ENCODE measurements at regions not wholly inside any gene's neighbourhood (a gene's known extent, or its start where the extent isn't known, plus 50 kb on each side); places are given as distances from the start of the nearest gene placed in this dataset.

- H3K27ac Mint-ChIP-seq = no peak overlapping the region
- H3K9me3 Mint-ChIP-seq = no peaks in the 10 kb centered on the region
- H3K4me1 Mint-ChIP-seq = no peaks in the 10 kb centered on the region
- H3K27me3 Mint-ChIP-seq = peaks cover 3% of the 10 kb centered on the region
- H3K4me3 Mint-ChIP-seq = no peak overlapping the region
- no peak for DNase-seq
- no peaks in the 10 kb centered on the region for H3K36me3 Mint-ChIP-seq (ENCODE audit: low read depth)
- ATAC-seq = no peak
Observed at GRCh38 chr12:125406131-125406530, 340.9 kb downstream of the AACS start.

- no peak for ATAC-seq
- Mint-ChIP-seq H3K4me1 (no peaks in the 10 kb centered on the region), H3K27me3 (no peaks in the 10 kb centered on the region), H3K9me3 (no peaks in the 10 kb centered on the region), H3K4me3 (no peak overlapping the region), H3K36me3 (ENCODE audit: low read depth) (no peaks in the 10 kb centered on the region), H3K27ac (no peak overlapping the region)
- DNase-seq = no peak
Observed at GRCh38 chr12:125408718-125409117, 343.5 kb downstream of the AACS start.

DNA sequence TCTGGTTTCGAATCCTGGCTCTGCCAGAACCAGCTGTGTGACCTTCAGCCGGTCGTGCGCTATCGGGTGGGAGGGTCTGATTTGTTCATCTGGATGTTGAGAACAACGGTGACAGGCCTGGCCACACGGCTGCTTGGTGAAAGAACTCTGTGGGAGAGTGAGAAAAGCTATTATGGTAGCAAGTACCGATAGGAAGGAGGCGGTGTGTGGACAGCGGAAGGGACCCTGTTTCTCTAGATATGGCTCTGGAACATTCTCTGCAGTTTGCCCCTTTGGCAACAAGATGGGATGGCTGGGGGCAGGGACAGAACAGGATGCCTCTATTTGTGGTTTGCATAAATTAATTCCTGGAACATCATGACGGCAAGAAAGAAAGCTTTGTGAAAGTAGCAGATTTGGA is 347.3 kb downstream of the AACS start:
- no peaks in the 10 kb centered on the region for H3K36me3 Mint-ChIP-seq (ENCODE audit: low read depth)
- no peaks in the 10 kb centered on the region for H3K9me3 Mint-ChIP-seq
- no peaks in the 10 kb centered on the region for H3K27me3 Mint-ChIP-seq
- H3K4me1 Mint-ChIP-seq = no peaks in the 10 kb centered on the region
- no peak overlapping the region for H3K27ac Mint-ChIP-seq
- no peak overlapping the region for H3K4me3 Mint-ChIP-seq
- DNase-seq (no peak), ATAC-seq (no peak)

DNA sequence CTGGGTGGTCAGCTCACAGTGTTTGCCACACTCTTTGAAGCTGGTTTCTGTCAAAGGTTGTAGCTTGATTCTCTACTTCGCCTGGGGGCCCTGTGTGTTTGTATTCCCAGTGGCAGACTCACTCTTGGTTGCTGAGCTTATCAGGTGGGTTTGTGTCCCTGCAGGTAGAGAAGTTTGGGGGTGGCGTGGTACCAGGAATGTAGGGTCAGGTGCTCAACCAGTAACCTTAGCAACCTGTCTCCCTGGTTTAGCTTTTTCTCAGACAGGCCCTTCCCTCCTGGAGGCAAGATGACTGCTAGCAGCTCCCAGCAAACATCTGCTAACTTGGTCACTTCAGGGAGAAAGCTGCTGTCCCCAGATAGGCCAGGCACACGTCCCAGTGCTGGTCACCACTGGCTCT is 352.2 kb downstream of the AACS start:
- ATAC-seq = no peak
- Mint-ChIP-seq H3K4me1 (no peaks in the 10 kb centered on the region), H3K4me3 (no peak overlapping the region), H3K27ac (no peak overlapping the region), H3K27me3 (no peaks in the 10 kb centered on the region), H3K36me3 (ENCODE audit: low read depth) (no peaks in the 10 kb centered on the region), H3K9me3 (peaks cover 13% of the 10 kb centered on the region)
- no peak for DNase-seq

DNA sequence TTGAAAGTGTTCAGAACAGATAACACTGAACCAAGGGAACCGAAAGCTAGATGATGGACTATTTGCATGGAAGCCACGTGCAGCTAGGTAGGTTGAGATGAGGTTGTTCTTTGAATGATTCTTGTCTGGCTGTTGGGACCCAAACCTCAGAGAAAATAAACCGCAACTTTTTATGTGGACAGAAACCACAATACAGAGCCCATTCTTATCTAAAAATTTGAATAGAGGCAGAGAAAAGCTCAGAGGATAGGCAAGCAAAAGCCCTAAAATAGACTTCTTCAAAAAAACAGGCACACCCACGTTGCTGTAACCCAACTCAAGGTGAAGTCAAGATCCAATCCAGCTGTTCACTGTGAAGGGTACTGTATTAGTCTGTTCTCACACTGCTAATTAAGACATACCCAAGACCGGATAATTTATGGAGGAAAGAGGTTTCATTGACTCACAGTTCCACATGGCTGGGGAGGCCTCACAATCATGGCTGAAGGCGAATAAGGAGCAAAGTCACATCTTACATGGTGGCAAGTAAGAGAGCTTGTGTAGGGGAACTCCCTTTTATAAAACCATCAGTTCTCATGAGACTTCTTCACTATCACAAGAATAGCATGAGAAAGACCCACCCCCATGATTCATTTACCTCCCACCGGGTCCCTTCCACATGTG is 353.8 kb downstream of the AACS start:
- Mint-ChIP-seq H3K27ac (no peak overlapping the region), H3K9me3 (peaks cover 13% of the 10 kb centered on the region), H3K36me3 (ENCODE audit: low read depth) (no peaks in the 10 kb centered on the region), H3K27me3 (no peaks in the 10 kb centered on the region), H3K4me1 (no peaks in the 10 kb centered on the region), H3K4me3 (no peak overlapping the region)
- no peak for DNase-seq
- ATAC-seq = no peak

DNA sequence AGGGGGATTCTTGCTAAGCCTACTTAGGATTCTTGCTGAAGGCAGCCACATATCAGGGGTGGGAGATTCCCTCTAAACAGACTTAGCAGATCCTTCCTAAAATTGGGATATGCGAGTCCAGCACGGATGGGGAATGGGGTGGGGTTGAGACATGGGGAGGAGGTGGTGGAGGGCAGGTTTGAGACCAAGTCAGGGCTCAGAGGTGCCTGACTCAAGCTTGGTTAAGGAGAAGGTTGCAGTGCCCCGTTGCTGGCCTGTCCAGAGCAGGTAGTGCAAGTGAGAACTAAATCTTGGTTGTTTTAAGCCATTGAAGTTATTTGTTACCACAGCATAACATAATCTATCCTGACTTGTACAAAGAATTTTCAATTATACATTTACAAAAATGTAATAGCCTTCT is 359.7 kb downstream of the AACS start:
- no peak for DNase-seq
- no peaks in the 10 kb centered on the region for H3K4me1 Mint-ChIP-seq
- H3K27ac Mint-ChIP-seq = no peak overlapping the region
- ATAC-seq = no peak
- no peaks in the 10 kb centered on the region for H3K36me3 Mint-ChIP-seq (ENCODE audit: low read depth)
- no peak overlapping the region for H3K4me3 Mint-ChIP-seq
- H3K27me3 Mint-ChIP-seq = peaks cover 1% of the 10 kb centered on the region
- H3K9me3 Mint-ChIP-seq = peaks cover 13% of the 10 kb centered on the region

GRCh38 chr12:125431516-125431915 is 366.3 kb downstream of the AACS start:
- Mint-ChIP-seq H3K9me3 (peaks cover 3% of the 10 kb centered on the region), H3K36me3 (ENCODE audit: low read depth) (no peaks in the 10 kb centered on the region), H3K4me1 (no peaks in the 10 kb centered on the region), H3K4me3 (no peak overlapping the region), H3K27me3 (no peaks in the 10 kb centered on the region), H3K27ac (no peak overlapping the region)
- no peak for DNase-seq
- ATAC-seq = no peak

- H3K4me1 Mint-ChIP-seq = no peaks in the 10 kb centered on the region
- H3K4me3 Mint-ChIP-seq = no peak overlapping the region
- no peaks in the 10 kb centered on the region for H3K27me3 Mint-ChIP-seq
- no peak for ATAC-seq
- no peak overlapping the region for H3K27ac Mint-ChIP-seq
- H3K36me3 Mint-ChIP-seq (ENCODE audit: low read depth) = no peaks in the 10 kb centered on the region
- peaks cover 3% of the 10 kb centered on the region for H3K9me3 Mint-ChIP-seq
- no peak for DNase-seq
Observed at GRCh38 chr12:125434131-125434530, 368.9 kb downstream of the AACS start.

- H3K36me3 Mint-ChIP-seq (ENCODE audit: low read depth) = no peaks in the 10 kb centered on the region
- no peak for DNase-seq
- ATAC-seq = no peak
Observed at GRCh38 chr12:125434936-125435443, 369.8 kb downstream of the AACS start.

DNA sequence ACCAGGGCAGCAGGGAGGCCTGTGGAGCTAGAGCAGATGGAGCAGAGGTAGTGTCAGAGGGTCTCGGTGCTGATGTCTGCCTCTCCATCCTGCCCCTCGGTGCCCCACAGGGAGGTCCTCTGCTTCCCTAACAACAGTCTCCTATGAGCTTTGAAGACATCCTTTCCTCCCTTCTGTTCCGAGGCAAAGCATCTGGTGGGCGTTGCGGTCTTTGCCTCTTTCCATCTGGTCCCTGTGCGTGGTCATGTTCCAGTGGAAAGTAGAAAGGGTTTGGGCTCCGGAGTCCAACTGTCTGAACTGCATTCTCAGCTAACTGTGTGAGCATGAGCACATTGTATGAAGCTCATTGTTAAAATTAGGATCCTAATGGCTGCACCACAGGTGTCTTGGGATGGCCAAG is 370.6 kb downstream of the AACS start:
- no peak overlapping the region for H3K4me3 Mint-ChIP-seq
- no peaks in the 10 kb centered on the region for H3K36me3 Mint-ChIP-seq (ENCODE audit: low read depth)
- no peak for ATAC-seq
- no peaks in the 10 kb centered on the region for H3K27me3 Mint-ChIP-seq
- no peaks in the 10 kb centered on the region for H3K4me1 Mint-ChIP-seq
- DNase-seq = no peak
- peaks cover 3% of the 10 kb centered on the region for H3K9me3 Mint-ChIP-seq
- H3K27ac Mint-ChIP-seq = no peak overlapping the region

More at GRCh38 chr12:125434936-125435443, 369.8 kb downstream of the AACS start:
- Mint-ChIP-seq H3K27me3 (no peaks in the 10 kb centered on the region), H3K4me1 (no peaks in the 10 kb centered on the region), H3K27ac (no peak overlapping the region), H3K4me3 (no peak overlapping the region), H3K9me3 (peaks cover 3% of the 10 kb centered on the region)

DNA sequence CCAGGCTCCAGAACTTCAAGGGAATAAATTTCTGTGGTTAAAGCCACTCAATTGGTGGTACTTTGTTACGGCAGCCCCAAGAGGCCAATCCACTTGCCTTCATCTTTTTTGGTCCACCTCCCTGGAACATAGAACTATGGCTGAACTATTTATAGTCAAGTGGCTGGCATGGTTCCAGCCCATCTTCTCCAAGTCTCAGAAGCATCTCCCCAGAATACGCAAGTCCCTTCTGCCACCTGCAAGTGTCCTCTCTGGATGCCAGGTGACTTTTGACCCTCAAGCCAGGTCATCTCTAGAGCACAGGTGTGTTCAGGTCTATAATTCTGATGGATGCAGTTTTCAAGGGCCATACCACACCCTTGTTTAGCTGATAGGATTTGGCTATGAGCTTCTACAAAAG is 371.5 kb downstream of the AACS start:
- Mint-ChIP-seq H3K9me3 (peaks cover 3% of the 10 kb centered on the region), H3K27me3 (no peaks in the 10 kb centered on the region), H3K4me3 (no peak overlapping the region), H3K36me3 (ENCODE audit: low read depth) (no peaks in the 10 kb centered on the region), H3K27ac (no peak overlapping the region), H3K4me1 (no peaks in the 10 kb centered on the region)
- ATAC-seq (no peak), DNase-seq (no peak)

GRCh38 chr12:125440399-125440798 is 375.2 kb downstream of the AACS start:
- H3K27ac Mint-ChIP-seq = no peak overlapping the region
- no peak for ATAC-seq
- H3K4me3 Mint-ChIP-seq = no peak overlapping the region
- H3K4me1 Mint-ChIP-seq = no peaks in the 10 kb centered on the region
- H3K36me3 Mint-ChIP-seq (ENCODE audit: low read depth) = no peaks in the 10 kb centered on the region
- H3K27me3 Mint-ChIP-seq = no peaks in the 10 kb centered on the region
- H3K9me3 Mint-ChIP-seq = no peaks in the 10 kb centered on the region
- DNase-seq = no peak

DNA sequence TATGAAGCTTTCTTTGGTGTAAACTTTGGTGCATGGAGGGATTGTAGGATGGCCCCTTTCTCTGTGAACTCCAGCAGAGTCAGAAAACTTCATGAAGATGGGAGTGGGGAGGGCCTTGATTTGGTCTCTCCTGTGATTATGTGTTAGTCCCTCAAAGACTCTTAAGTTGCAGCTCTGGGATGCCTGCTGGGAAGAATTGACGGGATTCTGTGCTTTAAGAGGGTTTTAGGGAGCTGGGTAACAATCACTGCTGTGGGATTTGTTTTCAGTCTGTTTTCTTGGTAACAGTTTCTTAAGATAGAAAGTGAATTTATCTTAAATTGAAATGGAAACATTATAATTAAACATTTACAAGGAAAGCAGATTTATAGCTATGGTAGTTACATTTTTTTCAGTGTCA is 378.1 kb downstream of the AACS start:
- ATAC-seq = no peak
- Mint-ChIP-seq H3K27me3 (no peaks in the 10 kb centered on the region), H3K36me3 (ENCODE audit: low read depth) (no peaks in the 10 kb centered on the region), H3K4me3 (no peak overlapping the region), H3K4me1 (no peaks in the 10 kb centered on the region), H3K9me3 (peaks cover 2% of the 10 kb centered on the region), H3K27ac (no peak overlapping the region)
- no peak for DNase-seq

GRCh38 chr12:125451408-125451807 is 386.2 kb downstream of the AACS start:
- no peak for ATAC-seq
- Mint-ChIP-seq H3K9me3 (peaks cover 18% of the 10 kb centered on the region), H3K27me3 (no peaks in the 10 kb centered on the region)

DNA sequence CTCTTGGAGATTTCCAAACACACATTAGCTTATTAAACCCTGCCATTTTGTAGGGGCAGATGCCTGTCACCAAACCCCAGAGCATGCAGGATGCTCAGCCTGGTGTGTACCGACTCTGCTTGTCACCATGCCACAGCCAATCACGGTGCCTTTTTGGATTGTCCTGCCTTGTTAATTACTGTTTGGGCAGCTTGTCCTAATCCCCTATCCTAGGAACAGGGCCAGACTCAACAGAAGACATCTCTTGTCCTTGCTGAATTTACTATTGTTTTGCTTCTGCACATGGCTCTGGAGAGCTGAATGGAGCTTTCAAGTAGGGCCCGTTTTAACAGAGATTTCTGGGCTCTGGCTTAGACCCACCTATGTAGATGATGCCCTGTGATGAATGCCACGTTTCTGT is 388.5 kb downstream of the AACS start:
- peaks cover 6% of the 10 kb centered on the region for H3K27me3 Mint-ChIP-seq
- no peaks in the 10 kb centered on the region for H3K36me3 Mint-ChIP-seq (ENCODE audit: low read depth)
- DNase-seq (no peak), ATAC-seq (no peak)
- H3K9me3 Mint-ChIP-seq = peaks cover 12% of the 10 kb centered on the region
- no peak overlapping the region for H3K27ac Mint-ChIP-seq
- no peak overlapping the region for H3K4me3 Mint-ChIP-seq
- H3K4me1 Mint-ChIP-seq = no peaks in the 10 kb centered on the region

More at GRCh38 chr12:125451408-125451807, 386.2 kb downstream of the AACS start:
- no peaks in the 10 kb centered on the region for H3K36me3 Mint-ChIP-seq (ENCODE audit: low read depth)
- DNase-seq = no peak
- H3K4me3 Mint-ChIP-seq = no peak overlapping the region
- H3K27ac Mint-ChIP-seq = no peak overlapping the region
- no peaks in the 10 kb centered on the region for H3K4me1 Mint-ChIP-seq

DNA sequence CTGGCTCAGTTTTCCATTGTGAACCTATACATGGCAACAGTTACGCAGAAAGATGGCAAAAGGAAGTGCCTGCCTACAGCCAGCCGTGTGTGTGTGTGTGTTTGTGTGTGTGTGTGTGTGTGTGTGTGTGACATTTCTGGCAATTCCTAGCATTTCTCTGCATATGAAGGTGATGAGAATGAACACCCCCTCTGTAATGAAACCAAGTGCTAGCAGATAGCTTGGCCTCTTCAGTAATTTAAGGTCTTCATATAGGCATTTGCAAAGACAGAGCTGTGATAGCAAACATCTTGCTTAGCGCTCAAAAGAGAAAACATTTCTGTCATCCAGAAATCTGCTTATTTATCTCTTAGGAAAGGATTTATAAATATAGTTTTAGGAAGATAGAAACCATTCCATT is 389.1 kb downstream of the AACS start:
- DNase-seq (no peak), ATAC-seq (no peak)
- no peak overlapping the region for H3K4me3 Mint-ChIP-seq
- H3K27ac Mint-ChIP-seq = no peak overlapping the region
- H3K36me3 Mint-ChIP-seq (ENCODE audit: low read depth) = no peaks in the 10 kb centered on the region
- peaks cover 9% of the 10 kb centered on the region for H3K9me3 Mint-ChIP-seq
- no peaks in the 10 kb centered on the region for H3K4me1 Mint-ChIP-seq
- peaks cover 6% of the 10 kb centered on the region for H3K27me3 Mint-ChIP-seq
